Panc1 (cell line): ENCODE measurements at regions not wholly inside any gene's neighbourhood (a gene's known extent, or its start where the extent isn't known, plus 50 kb on each side); places are given as distances from the start of the nearest gene placed in this dataset.

ENCODE experiments used
- ATAC-seq: fragments of 200-7000 bp; cut with Tn5 transposase; 2 replicates; pipeline ENCODE4 v1.9.1; 2020; ENCODE audit warnings: mild to moderate bottlenecking, moderate library complexity
- BruUV-seq: library from RNA; stranded (reverse); fragments of 400-500 nt; replicated peaks from 2 replicates; lab custom pipeline; 2021; lab: Mats Ljungman, UMichigan
- CTCF ChIA-PET: fragments of 300-600 bp; sonication (Branson Sonifier 250); formaldehyde crosslinking; loops from one replicate; lab custom pipeline; 2022; ENCODE audit warnings: antibody characterized with exemption; lab: Charles Lee
- POLR2A ChIA-PET: fragments of 300-600 bp; sonication (Branson Sonifier 250); formaldehyde crosslinking; loops from one replicate; lab custom pipeline; 2022; ENCODE audit warnings: antibody characterized with exemption; lab: Charles Lee
- DNase-seq: peaks from one replicate; pipeline ENCODE4 v3.0.0-alpha.2; 2010; ENCODE audit warnings: low read depth, low spot score
- H3K27ac ChIP-seq: 2 replicates; pipeline ENCODE4 v1.5.1; 2011; ENCODE audit warnings: mild to moderate bottlenecking, low read length, inconsistent platforms
- H3K27me3 ChIP-seq: fragments of 200-500 bp; sonication (Bioruptor generic); 2 replicates; pipeline ENCODE4 v1.6.0; 2014; ENCODE audit warnings: low read length, inconsistent platforms; ENCODE audit not compliant: control insufficient read depth, insufficient read depth
- H3K36me3 ChIP-seq: fragments of 200-500 bp; sonication (Bioruptor generic); 2 replicates; pipeline ENCODE4 v1.5.1; 2014; ENCODE audit warnings: inconsistent platforms, mild to moderate bottlenecking, low read length, moderate library complexity; ENCODE audit not compliant: control insufficient read depth, insufficient read depth
- H3K4me1 ChIP-seq: 2 replicates; pipeline ENCODE4 v1.5.1; 2011; ENCODE audit warnings: inconsistent platforms, mild to moderate bottlenecking, low read length, moderate library complexity; ENCODE audit not compliant: control insufficient read depth, insufficient read depth
- H3K4me3 ChIP-seq, 2 experiments: 2 replicates each; pipeline ENCODE4 v1.5.1; 2011 to 2012; ENCODE audit warnings: low read depth in 2 of 2, low read length in 2 of 2, mild to moderate bottlenecking in 2 of 2, inconsistent platforms in 1 of 2, moderate library complexity in 1 of 2
- H3K9me3 ChIP-seq: fragments of 200-500 bp; sonication (Bioruptor generic); 2 replicates; pipeline ENCODE4 v1.5.1; 2014; ENCODE audit warnings: low read depth, mild to moderate bottlenecking, inconsistent platforms, low read length, moderate library complexity; ENCODE audit not compliant: control insufficient read depth, insufficient read depth
- POLR2AphosphoS5 ChIP-seq: IDR thresholded peaks from 2 replicates; pipeline ENCODE4 v1.6.1; 2012; ENCODE audit warnings: mild to moderate bottlenecking, low read depth, low read length, moderate library complexity
- SIN3A ChIP-seq: IDR thresholded peaks from 2 replicates; pipeline ENCODE4 v1.6.1; 2012; ENCODE audit warnings: low read depth, mild to moderate bottlenecking, low read length, moderate library complexity, borderline replicate concordance; ENCODE audit not compliant: insufficient read depth
- TCF7L2 ChIP-seq: IDR thresholded peaks from 2 replicates; pipeline ENCODE4 v1.6.1; 2011; ENCODE audit warnings: mild to moderate bottlenecking, low read depth, low read length, inconsistent platforms
- in situ Hi-C: cut with HindIII; loops from 2 replicates; pipeline ENCODE4 v1.10.0; 2016; ENCODE audit warnings: low sequenced_read_pairs, low pct_unique_long_range_greater_than_20kb
- intact Hi-C: fragments of 100-400 bp; cut with micrococcal nuclease; formaldehyde crosslinking; loops from one replicate; pipeline ENCODE4 v1.10.0; 2022; ENCODE audit not compliant: unreplicated experiment
- TF ChIP-seq, protein P1 (sequence below): fragments of 450-650 bp; IDR thresholded peaks from 2 replicates; pipeline ENCODE4 v1.5.1; 2017; ENCODE audit warnings: mild to moderate bottlenecking
- TF ChIP-seq, protein P2 (sequence below), 2 experiments: IDR thresholded peaks; 2 replicates each; pipeline ENCODE4 v1.6.1; 2011 to 2012; ENCODE audit warnings: low read depth in 2 of 2, control low read depth in 1 of 2, low read length in 1 of 2, mild to moderate bottlenecking in 1 of 2, moderate library complexity in 1 of 2; ENCODE audit not compliant: insufficient read depth in 1 of 2

DNA sequence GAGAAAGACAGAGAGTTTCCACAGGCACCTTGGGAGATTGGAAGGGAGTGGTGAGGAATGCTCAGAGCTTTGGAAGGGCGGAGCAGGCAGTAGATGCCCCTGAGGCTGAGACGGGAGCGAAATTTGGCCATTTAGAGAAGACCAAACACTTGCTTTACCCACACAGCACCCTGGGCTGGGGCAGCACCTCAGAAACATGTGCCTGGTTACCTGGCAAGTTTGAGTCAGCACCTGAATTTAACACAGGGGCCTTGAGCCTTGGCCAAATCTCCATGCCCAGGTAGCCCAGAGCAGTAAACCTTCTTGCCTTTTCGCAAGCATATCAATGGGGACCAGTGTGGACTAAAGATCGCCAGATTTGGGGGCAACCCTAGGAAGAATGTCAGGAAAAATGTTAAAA lies 111.9 kb upstream of the NFE2L3 start:
- DNase-seq (no peak), ATAC-seq (no peak)
- BruUV-seq, result no TSS peak
- CTCF ChIA-PET, result no interaction called here
- H3K9me3 ChIP-seq, result no peaks in the 10 kb centered on the region
- peaks cover 23% of the 10 kb centered on the region for H3K27me3 ChIP-seq
- no peak overlapping the region for H3K4me3 ChIP-seq
- no peak overlapping the region for H3K27ac ChIP-seq
- no peak for TF ChIP-seq POLR2AphosphoS5
- no peak for TF ChIP-seq SIN3A
- TF ChIP-seq, protein P1, sequence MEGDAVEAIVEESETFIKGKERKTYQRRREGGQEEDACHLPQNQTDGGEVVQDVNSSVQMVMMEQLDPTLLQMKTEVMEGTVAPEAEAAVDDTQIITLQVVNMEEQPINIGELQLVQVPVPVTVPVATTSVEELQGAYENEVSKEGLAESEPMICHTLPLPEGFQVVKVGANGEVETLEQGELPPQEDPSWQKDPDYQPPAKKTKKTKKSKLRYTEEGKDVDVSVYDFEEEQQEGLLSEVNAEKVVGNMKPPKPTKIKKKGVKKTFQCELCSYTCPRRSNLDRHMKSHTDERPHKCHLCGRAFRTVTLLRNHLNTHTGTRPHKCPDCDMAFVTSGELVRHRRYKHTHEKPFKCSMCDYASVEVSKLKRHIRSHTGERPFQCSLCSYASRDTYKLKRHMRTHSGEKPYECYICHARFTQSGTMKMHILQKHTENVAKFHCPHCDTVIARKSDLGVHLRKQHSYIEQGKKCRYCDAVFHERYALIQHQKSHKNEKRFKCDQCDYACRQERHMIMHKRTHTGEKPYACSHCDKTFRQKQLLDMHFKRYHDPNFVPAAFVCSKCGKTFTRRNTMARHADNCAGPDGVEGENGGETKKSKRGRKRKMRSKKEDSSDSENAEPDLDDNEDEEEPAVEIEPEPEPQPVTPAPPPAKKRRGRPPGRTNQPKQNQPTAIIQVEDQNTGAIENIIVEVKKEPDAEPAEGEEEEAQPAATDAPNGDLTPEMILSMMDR, result no peak
- TF ChIP-seq, protein P2, sequence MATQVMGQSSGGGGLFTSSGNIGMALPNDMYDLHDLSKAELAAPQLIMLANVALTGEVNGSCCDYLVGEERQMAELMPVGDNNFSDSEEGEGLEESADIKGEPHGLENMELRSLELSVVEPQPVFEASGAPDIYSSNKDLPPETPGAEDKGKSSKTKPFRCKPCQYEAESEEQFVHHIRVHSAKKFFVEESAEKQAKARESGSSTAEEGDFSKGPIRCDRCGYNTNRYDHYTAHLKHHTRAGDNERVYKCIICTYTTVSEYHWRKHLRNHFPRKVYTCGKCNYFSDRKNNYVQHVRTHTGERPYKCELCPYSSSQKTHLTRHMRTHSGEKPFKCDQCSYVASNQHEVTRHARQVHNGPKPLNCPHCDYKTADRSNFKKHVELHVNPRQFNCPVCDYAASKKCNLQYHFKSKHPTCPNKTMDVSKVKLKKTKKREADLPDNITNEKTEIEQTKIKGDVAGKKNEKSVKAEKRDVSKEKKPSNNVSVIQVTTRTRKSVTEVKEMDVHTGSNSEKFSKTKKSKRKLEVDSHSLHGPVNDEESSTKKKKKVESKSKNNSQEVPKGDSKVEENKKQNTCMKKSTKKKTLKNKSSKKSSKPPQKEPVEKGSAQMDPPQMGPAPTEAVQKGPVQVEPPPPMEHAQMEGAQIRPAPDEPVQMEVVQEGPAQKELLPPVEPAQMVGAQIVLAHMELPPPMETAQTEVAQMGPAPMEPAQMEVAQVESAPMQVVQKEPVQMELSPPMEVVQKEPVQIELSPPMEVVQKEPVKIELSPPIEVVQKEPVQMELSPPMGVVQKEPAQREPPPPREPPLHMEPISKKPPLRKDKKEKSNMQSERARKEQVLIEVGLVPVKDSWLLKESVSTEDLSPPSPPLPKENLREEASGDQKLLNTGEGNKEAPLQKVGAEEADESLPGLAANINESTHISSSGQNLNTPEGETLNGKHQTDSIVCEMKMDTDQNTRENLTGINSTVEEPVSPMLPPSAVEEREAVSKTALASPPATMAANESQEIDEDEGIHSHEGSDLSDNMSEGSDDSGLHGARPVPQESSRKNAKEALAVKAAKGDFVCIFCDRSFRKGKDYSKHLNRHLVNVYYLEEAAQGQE (IDR thresholded peaks at IDR 0.05; ENCODE audit: insufficient read depth in 1 of 2, low read depth in 2 of 2, low read length in 1 of 2), result no peak
- no peak for TF ChIP-seq TCF7L2
- POLR2A ChIA-PET, result no interaction called here
- H3K4me1 ChIP-seq, result no peaks in the 10 kb centered on the region
- no peaks in the 10 kb centered on the region for H3K36me3 ChIP-seq
- in situ Hi-C loops (no loop called here), intact Hi-C loops (no loop called here)

DNA sequence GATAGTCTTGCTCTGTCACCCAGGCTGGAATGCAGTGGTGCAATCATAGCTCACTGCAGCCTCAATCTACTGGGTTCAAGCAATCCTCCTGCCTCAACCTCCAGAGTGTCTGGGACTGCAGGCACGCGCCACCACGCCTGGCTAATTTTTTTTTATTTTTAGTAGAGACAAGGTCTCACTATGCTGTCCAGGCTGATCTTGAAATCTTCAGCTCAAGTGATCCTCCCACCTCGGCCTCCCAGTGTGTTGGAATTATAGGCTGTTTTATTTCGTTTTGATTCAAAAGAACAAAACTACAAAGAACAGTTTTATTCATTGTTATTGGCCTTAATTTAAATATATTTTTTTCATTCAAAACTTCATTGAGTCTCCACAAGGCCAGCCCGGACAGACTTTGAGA lies 109.8 kb upstream of the NFE2L3 start:
- ATAC-seq, result no peak
- intact Hi-C loops (no loop called here), in situ Hi-C loops (no loop called here)
- CTCF ChIA-PET, result no interaction called here
- Histone ChIP-seq H3K4me1 (no peaks in the 10 kb centered on the region), H3K27ac (no peak overlapping the region), H3K36me3 (no peaks in the 10 kb centered on the region), H3K4me3 (no peak overlapping the region), H3K9me3 (no peaks in the 10 kb centered on the region), H3K27me3 (peaks cover 23% of the 10 kb centered on the region)
- TF ChIP-seq, protein P1, result no peak
- TF ChIP-seq POLR2AphosphoS5, result no peak
- no peak for TF ChIP-seq TCF7L2
- TF ChIP-seq, protein P2 (IDR thresholded peaks at IDR 0.05; ENCODE audit: insufficient read depth in 1 of 2, low read depth in 2 of 2, low read length in 1 of 2), result no peak
- TF ChIP-seq SIN3A, result no peak
- no TSS peak for BruUV-seq
- DNase-seq, result no peak
- POLR2A ChIA-PET, result no interaction called here
